CD14-positive monocyte (primary cell): ENCODE measurements at regions not wholly inside any gene's neighbourhood (a gene's known extent, or its start where the extent isn't known, plus 50 kb on each side); places are given as distances from the start of the nearest gene placed in this dataset.

ENCODE experiments used
- DNase-seq, 3 donors: peaks; one replicate each; pipeline ENCODE4 v3.0.0-alpha.2; 2011 to 2022
- H2AFZ ChIP-seq: 2 replicates; pipeline ENCODE4 v1.6.0; 2012; ENCODE audit warnings: mild to moderate bottlenecking, low read depth, low read length, inconsistent platforms; ENCODE audit not compliant: insufficient read depth, poor library complexity, severe bottlenecking
- H3K27ac ChIP-seq, 2 donors: 1 replicate in 1 of 2; 2 replicates in 1 of 2; pipeline ENCODE4 v1.5.1; 2012 to 2013; ENCODE audit warnings: low read length in 2 of 2, control low read depth in 1 of 2, inconsistent platforms in 1 of 2, low read depth in 1 of 2, mild to moderate bottlenecking in 1 of 2
- H3K27me3 ChIP-seq, 2 donors: one replicate each; pipeline versions ENCODE4 v1.6.0 to v1.6.1; 2011 to 2013; ENCODE audit warnings: low read length in 2 of 2; ENCODE audit not compliant: control insufficient read depth in 2 of 2, insufficient read depth in 2 of 2
- H3K36me3 ChIP-seq, 2 donors: replicated peaks in 1 of 2; 1 replicate in 1 of 2; 2 replicates in 1 of 2; pipeline versions ENCODE4 v1.5.1 to v1.6.1; 2012 to 2013; ENCODE audit warnings: low read length in 2 of 2, control low read depth in 1 of 2, inconsistent platforms in 1 of 2, mild to moderate bottlenecking in 1 of 2; ENCODE audit not compliant: insufficient read depth in 2 of 2, control insufficient read depth in 1 of 2
- H3K4me1 ChIP-seq, 2 donors: 1 replicate in 1 of 2; 2 replicates in 1 of 2; pipeline versions ENCODE4 v1.5.1 to v1.6.1; 2012 to 2013; ENCODE audit warnings: low read length in 2 of 2, control low read depth in 1 of 2, inconsistent platforms in 1 of 2, mild to moderate bottlenecking in 1 of 2, moderate library complexity in 1 of 2; ENCODE audit not compliant: insufficient read depth in 2 of 2, control insufficient read depth in 1 of 2
- H3K4me2 ChIP-seq: replicated peaks from 2 replicates; pipeline ENCODE3; 2012; ENCODE audit warnings: low read length, moderate library complexity, mild to moderate bottlenecking; ENCODE audit not compliant: poor library complexity, severe bottlenecking; ENCODE audit errors: extremely low read depth
- H3K4me3 ChIP-seq, 3 experiments: fragments of 200-600 bp in 1 of 3; sonication (generic) in 1 of 3; replicated peaks in 1 of 3; 1 replicate in 2 of 3; 2 replicates in 1 of 3; pipeline ENCODE4 v1.5.1; 2011 to 2013; ENCODE audit warnings: low read length in 3 of 3, mild to moderate bottlenecking in 3 of 3, control low read depth in 2 of 3, low read depth in 2 of 3, inconsistent platforms in 1 of 3, moderate library complexity in 1 of 3
- H3K79me2 ChIP-seq: 2 replicates; pipeline ENCODE4 v1.6.0; 2012; ENCODE audit warnings: mild to moderate bottlenecking, control low read depth, inconsistent platforms, low read length, moderate library complexity; ENCODE audit not compliant: insufficient read depth
- H3K9ac ChIP-seq: 2 replicates; pipeline ENCODE4 v1.6.0; 2017; ENCODE audit warnings: low read length, mild to moderate bottlenecking; ENCODE audit not compliant: insufficient read depth, poor library complexity, severe bottlenecking
- H3K9me3 ChIP-seq, 2 donors: replicated peaks in 1 of 2; 1 replicate in 1 of 2; 2 replicates in 1 of 2; pipeline versions ENCODE4 v1.5.1 to v1.6.1; 2012 to 2013; ENCODE audit warnings: low read length in 2 of 2, control low read depth in 1 of 2; ENCODE audit not compliant: control insufficient read depth in 1 of 2, insufficient read depth in 1 of 2
- H4K20me1 ChIP-seq: 2 replicates; pipeline ENCODE4 v1.6.0; 2012; ENCODE audit warnings: mild to moderate bottlenecking, low read length, control low read depth, moderate library complexity; ENCODE audit not compliant: insufficient read depth
- H3K27ac Mint-ChIP-seq, 7 donors: one replicate each; pipeline ENCODE4 v1.8.0; 2020; ENCODE audit warnings: mild to moderate bottlenecking in 7 of 7, mixed read lengths in 7 of 7, moderate library complexity in 6 of 7, inconsistent platforms in 2 of 7
- H3K27me3 Mint-ChIP-seq, 3 donors: one replicate each; pipeline ENCODE4 v1.8.0; 2021 to 2022; ENCODE audit warnings: low read depth in 3 of 3, mild to moderate bottlenecking in 3 of 3, mixed read lengths in 3 of 3, moderate library complexity in 3 of 3, inconsistent platforms in 1 of 3
- H3K36me3 Mint-ChIP-seq, 2 donors: one replicate each; pipeline ENCODE4 v1.8.0; 2020; ENCODE audit warnings: mixed read lengths in 2 of 2, inconsistent platforms in 1 of 2, mild to moderate bottlenecking in 1 of 2
- H3K4me1 Mint-ChIP-seq: one replicate; pipeline ENCODE4 v1.8.0; 2020; ENCODE audit warnings: mild to moderate bottlenecking, mixed read lengths
- H3K4me3 Mint-ChIP-seq, 2 donors: one replicate each; pipeline ENCODE4 v1.8.0; 2020; ENCODE audit warnings: mild to moderate bottlenecking in 2 of 2, mixed read lengths in 2 of 2, moderate library complexity in 1 of 2
- H3K9me3 Mint-ChIP-seq, 7 donors: one replicate each; pipeline ENCODE4 v1.8.0; 2020 to 2022; ENCODE audit warnings: mixed read lengths in 7 of 7, mild to moderate bottlenecking in 6 of 7, moderate library complexity in 6 of 7, inconsistent platforms in 2 of 7
- CTCF ChIP-seq: fragments of 200-600 bp; IDR thresholded peaks from one replicate; pipeline ENCODE4 v1.8.0; 2022; ENCODE audit warnings: antibody characterized with exemption, mild to moderate bottlenecking
- WGBS: methylation state at CpG from one replicate; pipeline ENCODE4 v1.1.5; 2013; ENCODE audit warnings: missing lambda C conversion rate; ENCODE audit not compliant: insufficient coverage; 5-methylcytosine and 5-hydroxymethylcytosine counted together
- intact Hi-C, 2 donors: fragments of 100-400 bp; cut with micrococcal nuclease; formaldehyde crosslinking; loops; one replicate each; pipeline versions ENCODE4 v1.15.0 to v1.15.1; 2023

DNA sequence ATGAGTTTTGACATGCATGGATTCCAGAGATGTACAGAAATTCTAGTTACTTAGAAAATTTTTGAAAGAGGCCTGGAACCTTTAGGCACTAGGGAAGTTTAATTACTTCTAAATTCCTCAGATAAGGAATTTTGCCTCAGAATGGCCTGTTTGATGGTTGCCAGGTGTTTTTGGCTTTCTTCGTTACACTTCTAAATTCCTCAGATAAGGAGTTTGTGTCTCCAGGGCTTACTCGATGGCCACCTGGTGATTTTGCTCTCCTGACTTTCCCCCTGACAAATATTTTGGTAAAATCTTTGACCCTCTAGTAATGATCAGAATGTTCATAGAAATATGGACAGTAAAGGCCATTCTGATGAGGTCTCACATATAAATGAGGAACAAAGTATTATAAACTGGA lies 64.3 kb downstream of the BEX3 start:
- no peaks in the 10 kb centered on the region for H3K36me3 ChIP-seq
- Mint-ChIP-seq H3K9me3 (peaks cover 0 to 2% (median 0%) of the 10 kb centered on the region in 7 donors), H3K27ac (no peak overlapping the region), H3K36me3 (no peaks in the 10 kb centered on the region), H3K4me3 (no peak overlapping the region), H3K27me3 (peaks cover 0 to 3% (median 2%) of the 10 kb centered on the region in 3 donors), H3K4me1 (no peaks in the 10 kb centered on the region)
- TF ChIP-seq CTCF: no peak
- no peaks in the 10 kb centered on the region for H3K4me1 ChIP-seq
- no peaks in the 10 kb centered on the region for H3K9me3 ChIP-seq
- no peaks in the 10 kb centered on the region for H3K27me3 ChIP-seq
- H3K4me2 ChIP-seq: no peak overlapping the region
- WGBS: no CpG with 5 or more reads among the region's 2 CpGs
- no peak for DNase-seq
- H4K20me1 ChIP-seq: no peaks in the 10 kb centered on the region
- H3K27ac ChIP-seq: no peak overlapping the region
- no peak overlapping the region for H2AFZ ChIP-seq
- intact Hi-C loops: loop anchor here in 1 of 2 donors (10.0 kb wide), 1 partner anchor 96 kb away; no protein-coding TSS in a partner anchor
- H3K9ac ChIP-seq: no peak overlapping the region
- H3K4me3 ChIP-seq: no peak overlapping the region
- H3K79me2 ChIP-seq: no peaks in the 10 kb centered on the region

- no peak overlapping the region for H3K27ac ChIP-seq
- intact Hi-C loops: loop anchor here in 1 of 2 donors (10.0 kb wide), 1 partner anchor 97 kb away; no protein-coding TSS in a partner anchor
- H3K4me3 Mint-ChIP-seq: no peak overlapping the region
- no peaks in the 10 kb centered on the region for H3K9me3 ChIP-seq
- no peak overlapping the region for H3K9ac ChIP-seq
- H3K4me3 ChIP-seq: no peak overlapping the region
- no peaks in the 10 kb centered on the region for H3K36me3 Mint-ChIP-seq
- peaks cover 0 to 3% (median 2%) of the 10 kb centered on the region in 3 donors for H3K27me3 Mint-ChIP-seq
- no peak for DNase-seq
- no peak for TF ChIP-seq CTCF
- H3K27me3 ChIP-seq: no peaks in the 10 kb centered on the region
- no peaks in the 10 kb centered on the region for H3K79me2 ChIP-seq
- no CpG with 5 or more reads among the region's 4 CpGs for WGBS
- H3K4me2 ChIP-seq: no peak overlapping the region
- no peaks in the 10 kb centered on the region for H4K20me1 ChIP-seq
- no peaks in the 10 kb centered on the region for H3K36me3 ChIP-seq
- peaks cover 0 to 2% (median 0%) of the 10 kb centered on the region in 7 donors for H3K9me3 Mint-ChIP-seq
- H3K4me1 ChIP-seq: no peaks in the 10 kb centered on the region
- no peak overlapping the region for H3K27ac Mint-ChIP-seq
- no peak overlapping the region for H2AFZ ChIP-seq
- H3K4me1 Mint-ChIP-seq: no peaks in the 10 kb centered on the region
Observed at GRCh38 chrX:103441878-103442535, 65.7 kb downstream of the BEX3 start.
